ENCODE measurements at regions not wholly inside any gene's neighbourhood (a gene's known extent, or its start where the extent isn't known, plus 50 kb on each side); places are given as distances from the start of the nearest gene placed in this dataset.

DNA sequence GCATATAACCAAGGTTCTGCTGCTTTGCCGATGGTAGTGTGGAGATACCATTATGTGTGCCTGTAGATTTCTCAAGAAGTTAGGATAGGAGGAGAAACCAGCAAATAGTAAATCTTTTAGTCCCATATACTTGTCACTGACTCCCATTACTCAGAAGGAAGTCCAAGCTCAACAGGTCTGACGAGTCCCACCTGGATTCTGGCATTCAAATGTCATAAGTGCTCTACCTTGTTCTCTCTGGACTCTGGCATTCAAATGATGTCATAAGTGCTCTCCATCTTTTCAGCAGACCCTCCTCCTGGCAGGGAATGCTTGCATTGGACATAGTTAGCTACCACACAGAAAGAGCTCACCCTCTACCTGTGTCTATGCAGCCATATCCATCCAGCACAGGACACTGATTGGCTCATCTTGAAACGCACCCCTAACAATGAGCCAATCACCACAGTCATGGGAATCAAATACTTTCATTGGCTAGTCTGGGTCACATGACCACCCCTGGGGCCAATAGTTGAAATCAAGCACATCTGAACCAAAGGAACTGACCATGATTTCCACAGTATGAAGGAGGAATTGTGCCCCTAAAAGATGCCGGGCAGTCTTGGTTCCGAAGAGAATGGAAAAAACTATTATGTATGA lies 205.0 kb upstream of the ADAMTS9 start:
- TF ChIP-seq, protein P1, sequence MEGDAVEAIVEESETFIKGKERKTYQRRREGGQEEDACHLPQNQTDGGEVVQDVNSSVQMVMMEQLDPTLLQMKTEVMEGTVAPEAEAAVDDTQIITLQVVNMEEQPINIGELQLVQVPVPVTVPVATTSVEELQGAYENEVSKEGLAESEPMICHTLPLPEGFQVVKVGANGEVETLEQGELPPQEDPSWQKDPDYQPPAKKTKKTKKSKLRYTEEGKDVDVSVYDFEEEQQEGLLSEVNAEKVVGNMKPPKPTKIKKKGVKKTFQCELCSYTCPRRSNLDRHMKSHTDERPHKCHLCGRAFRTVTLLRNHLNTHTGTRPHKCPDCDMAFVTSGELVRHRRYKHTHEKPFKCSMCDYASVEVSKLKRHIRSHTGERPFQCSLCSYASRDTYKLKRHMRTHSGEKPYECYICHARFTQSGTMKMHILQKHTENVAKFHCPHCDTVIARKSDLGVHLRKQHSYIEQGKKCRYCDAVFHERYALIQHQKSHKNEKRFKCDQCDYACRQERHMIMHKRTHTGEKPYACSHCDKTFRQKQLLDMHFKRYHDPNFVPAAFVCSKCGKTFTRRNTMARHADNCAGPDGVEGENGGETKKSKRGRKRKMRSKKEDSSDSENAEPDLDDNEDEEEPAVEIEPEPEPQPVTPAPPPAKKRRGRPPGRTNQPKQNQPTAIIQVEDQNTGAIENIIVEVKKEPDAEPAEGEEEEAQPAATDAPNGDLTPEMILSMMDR (IDR thresholded peaks at IDR 0.05) = no peak
- TF ChIP-seq POLR2A (IDR thresholded peaks at IDR 0.05; ENCODE audit: low read depth) (no peak), EP300 (IDR thresholded peaks at IDR 0.05) (no peak)
